NT2/D1 (cell line): ENCODE measurements at regions not wholly inside any gene's neighbourhood (a gene's known extent, or its start where the extent isn't known, plus 50 kb on each side); places are given as distances from the start of the nearest gene placed in this dataset.

ENCODE experiments used
- DNase-seq: peaks from one replicate; pipeline ENCODE4 v3.0.0-alpha.2; 2011; ENCODE audit warnings: low read depth, low spot score
- H3K27me3 ChIP-seq: 2 replicates; pipeline ENCODE4 v1.6.0; 2011; ENCODE audit warnings: mild to moderate bottlenecking; ENCODE audit not compliant: insufficient read length, insufficient read depth
- H3K36me3 ChIP-seq: 2 replicates; pipeline ENCODE4 v1.6.1; 2011; ENCODE audit warnings: mild to moderate bottlenecking, low read length, mixed read lengths; ENCODE audit not compliant: insufficient read depth, insufficient read length
- H3K4me1 ChIP-seq: 2 replicates; pipeline ENCODE4 v1.5.1; 2011; ENCODE audit not compliant: insufficient read depth, insufficient read length
- H3K4me3 ChIP-seq: 2 replicates; pipeline ENCODE4 v1.5.1; 2011; ENCODE audit warnings: low read depth; ENCODE audit not compliant: insufficient read length
- H3K9ac ChIP-seq: 2 replicates; pipeline ENCODE4 v1.6.0; 2011; ENCODE audit warnings: low read depth; ENCODE audit not compliant: insufficient read length
- H3K9me3 ChIP-seq: 2 replicates; pipeline ENCODE4 v1.5.1; 2011; ENCODE audit warnings: mild to moderate bottlenecking, low read length; ENCODE audit not compliant: insufficient read depth
- SUZ12 ChIP-seq: IDR thresholded peaks from 2 replicates; pipeline ENCODE4 v1.6.1; 2011; ENCODE audit not compliant: insufficient read length, insufficient read depth; ENCODE audit errors: extremely low read depth
- YY1 ChIP-seq: IDR thresholded peaks from 2 replicates; pipeline ENCODE4 v1.6.1; 2011; ENCODE audit not compliant: insufficient read length, insufficient read depth
- ZNF274 ChIP-seq: IDR thresholded peaks from 2 replicates; pipeline ENCODE4 v1.6.1; 2011; ENCODE audit warnings: mild to moderate bottlenecking, low read depth, low read length

DNA sequence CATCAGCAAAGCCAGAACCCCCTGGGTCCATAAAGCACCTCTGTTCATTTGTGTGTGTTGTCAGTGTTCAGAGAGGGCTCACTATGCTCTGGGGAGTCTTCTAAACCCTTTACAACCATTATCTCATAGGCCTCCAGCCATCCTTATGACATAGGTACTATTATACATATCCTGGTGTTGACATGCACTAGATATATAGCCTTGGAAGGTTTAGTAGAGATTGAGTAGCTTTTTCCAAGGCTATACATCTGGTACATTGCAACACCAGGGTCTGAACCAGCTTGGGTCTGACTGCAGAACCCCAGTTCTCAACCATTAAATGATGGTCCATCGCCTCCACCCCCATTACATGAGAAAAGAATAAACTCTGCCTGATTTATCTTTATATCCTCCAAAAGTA lies 253.6 kb upstream of the MKLN1 start:
- Histone ChIP-seq H3K9ac (no peak overlapping the region), H3K9me3 (peaks cover 9% of the 10 kb centered on the region; the same call in 1 of the 2 replicates), H3K4me1 (no peaks in the 10 kb centered on the region), H3K27me3 (no peaks in the 10 kb centered on the region), H3K36me3 (no peaks in the 10 kb centered on the region), H3K4me3 (no peak overlapping the region)
- no peak for DNase-seq
- TF ChIP-seq SUZ12 (no peak), YY1 (no peak), ZNF274 (no peak)

DNA sequence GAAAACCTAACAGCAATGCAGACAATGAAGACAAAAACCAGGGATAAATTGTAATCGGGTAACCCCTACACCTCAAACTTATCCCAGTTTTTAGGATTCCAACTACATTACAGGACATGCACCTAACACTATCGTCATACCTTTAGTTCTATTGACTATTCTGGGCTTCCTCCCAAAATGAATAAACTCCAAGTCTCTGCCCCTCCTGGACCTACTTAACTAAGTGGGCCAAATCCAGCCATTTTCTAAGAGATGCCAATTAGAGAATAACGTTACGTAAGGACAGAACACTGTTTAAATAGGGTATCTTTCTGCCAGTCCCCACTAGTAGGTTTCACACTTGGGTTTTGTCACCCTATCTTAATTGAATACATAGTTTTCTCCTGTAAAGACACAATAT lies 253.1 kb upstream of the MKLN1 start:
- Histone ChIP-seq H3K4me3 (no peak overlapping the region), H3K9me3 (peaks cover 9% of the 10 kb centered on the region; the same call in 1 of the 2 replicates), H3K27me3 (no peaks in the 10 kb centered on the region), H3K36me3 (no peaks in the 10 kb centered on the region), H3K4me1 (no peaks in the 10 kb centered on the region), H3K9ac (no peak overlapping the region)
- DNase-seq: no peak
- TF ChIP-seq ZNF274: no peak
- no peak for TF ChIP-seq SUZ12
- no peak for TF ChIP-seq YY1

DNA sequence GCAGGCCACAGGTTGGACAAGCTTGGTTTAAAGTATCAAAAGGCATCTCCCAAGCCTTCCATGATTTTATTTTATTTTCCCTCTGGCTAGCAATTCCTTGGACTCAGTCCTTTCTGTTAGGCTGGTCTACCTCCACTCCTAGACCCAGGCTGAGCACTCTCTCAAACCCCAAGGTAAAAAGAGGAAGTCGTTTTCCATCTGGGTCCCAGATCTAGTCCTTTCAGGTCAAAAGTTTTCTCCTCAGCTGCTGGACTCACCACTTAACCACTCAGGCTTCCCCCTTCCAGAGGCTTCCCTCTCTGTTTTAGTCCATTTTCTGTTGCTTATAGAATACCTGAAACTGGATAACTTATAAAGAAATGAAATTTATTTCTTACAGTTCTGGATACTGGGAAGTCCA lies 252.3 kb upstream of the MKLN1 start:
- Histone ChIP-seq H3K4me1 (no peaks in the 10 kb centered on the region), H3K36me3 (no peaks in the 10 kb centered on the region), H3K27me3 (no peaks in the 10 kb centered on the region), H3K4me3 (no peak overlapping the region), H3K9me3 (peaks cover 9% of the 10 kb centered on the region; the same call in 1 of the 2 replicates), H3K9ac (no peak overlapping the region)
- DNase-seq: no peak
- TF ChIP-seq ZNF274: no peak
- no peak for TF ChIP-seq YY1
- no peak for TF ChIP-seq SUZ12

DNA sequence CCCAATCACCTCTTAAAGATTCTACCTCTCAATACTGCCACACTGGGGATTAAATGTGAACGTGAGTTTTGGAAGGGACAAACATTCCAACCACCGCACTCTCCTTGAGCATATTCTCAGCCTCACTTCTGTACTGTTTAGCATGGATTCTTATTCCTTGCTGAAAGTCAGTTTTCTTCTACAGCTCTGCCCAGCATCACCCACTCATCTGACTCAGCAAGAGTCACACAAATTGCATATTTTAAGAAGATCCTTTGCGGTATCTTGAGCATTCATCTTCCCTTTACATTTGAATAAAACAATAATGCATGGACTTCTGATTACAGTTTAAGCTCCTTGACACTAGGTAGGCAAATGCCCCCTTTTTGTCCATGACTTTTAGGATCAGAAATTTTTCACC lies 251.6 kb upstream of the MKLN1 start:
- Histone ChIP-seq H3K36me3 (no peaks in the 10 kb centered on the region), H3K9me3 (peaks cover 9% of the 10 kb centered on the region; the same call in 1 of the 2 replicates), H3K9ac (no peak overlapping the region), H3K27me3 (no peaks in the 10 kb centered on the region), H3K4me3 (no peak overlapping the region), H3K4me1 (no peaks in the 10 kb centered on the region)
- TF ChIP-seq YY1 (no peak), SUZ12 (no peak), ZNF274 (no peak)
- no peak for DNase-seq

DNA sequence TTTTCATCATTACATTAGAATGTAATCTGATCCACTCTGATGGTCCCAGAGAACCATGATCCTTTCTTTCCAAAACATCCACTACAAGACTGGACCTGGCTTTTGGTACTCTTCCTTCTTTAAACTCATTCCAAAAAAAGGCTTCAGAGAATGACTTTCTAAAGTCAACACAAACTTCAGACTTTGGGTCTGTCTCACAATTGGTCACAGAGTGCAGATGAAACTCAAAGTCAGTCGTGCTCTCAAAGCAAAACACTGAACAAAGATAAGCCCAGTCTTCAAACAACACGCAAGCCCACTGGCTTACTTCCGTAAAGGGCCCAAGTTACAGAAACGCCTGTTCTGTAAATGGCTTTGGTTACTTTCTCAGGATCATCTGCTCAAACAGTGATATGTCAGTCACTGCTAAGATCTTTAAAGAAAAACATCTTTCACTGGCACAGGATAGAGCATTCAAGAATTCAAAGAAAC lies 250.9 kb upstream of the MKLN1 start:
- DNase-seq: no peak
- TF ChIP-seq ZNF274 (no peak), SUZ12 (no peak), YY1 (no peak)
- Histone ChIP-seq H3K9ac (no peak overlapping the region), H3K4me3 (no peak overlapping the region), H3K9me3 (peaks cover 9% of the 10 kb centered on the region; the same call in 1 of the 2 replicates), H3K4me1 (no peaks in the 10 kb centered on the region), H3K27me3 (no peaks in the 10 kb centered on the region), H3K36me3 (no peaks in the 10 kb centered on the region)

DNA sequence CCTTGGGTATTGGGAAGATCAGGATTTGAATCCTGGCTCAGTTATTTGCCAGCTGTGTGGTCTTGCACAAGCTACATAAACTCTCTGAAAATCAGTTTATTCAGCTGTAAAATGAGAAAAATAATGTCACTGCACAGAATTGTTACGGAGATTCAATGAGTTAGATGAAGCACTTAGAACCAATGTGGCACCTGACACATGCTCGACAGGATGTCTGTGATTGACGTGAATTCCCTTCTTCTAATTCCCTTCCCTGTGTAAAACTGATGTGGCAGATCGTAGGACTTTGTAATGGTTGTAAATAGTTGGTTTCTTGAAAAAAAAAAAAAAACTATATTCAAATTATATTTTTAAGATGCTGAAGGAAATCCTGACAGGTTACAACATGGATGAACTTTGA lies 249.9 kb upstream of the MKLN1 start:
- H3K27me3 ChIP-seq: no peaks in the 10 kb centered on the region
- no peak overlapping the region for H3K4me3 ChIP-seq
- no peaks in the 10 kb centered on the region for H3K36me3 ChIP-seq
- no peak for TF ChIP-seq ZNF274
- TF ChIP-seq SUZ12: no peak
- no peak for TF ChIP-seq YY1
- peaks cover 8% of the 10 kb centered on the region; the same call in 1 of the 2 replicates for H3K9me3 ChIP-seq
- H3K4me1 ChIP-seq: no peaks in the 10 kb centered on the region
- H3K9ac ChIP-seq: no peak overlapping the region
- no peak for DNase-seq

GRCh38 chr7:131080754-131081153 lies 246.9 kb upstream of the MKLN1 start:
- TF ChIP-seq SUZ12 (no peak), YY1 (no peak), ZNF274 (no peak)
- Histone ChIP-seq H3K9ac (no peak overlapping the region), H3K36me3 (no peaks in the 10 kb centered on the region), H3K27me3 (no peaks in the 10 kb centered on the region), H3K9me3 (no peaks in the 10 kb centered on the region), H3K4me3 (no peak overlapping the region), H3K4me1 (no peaks in the 10 kb centered on the region)
- no peak for DNase-seq
